ENCODE measurements at regions not wholly inside any gene's neighbourhood (a gene's known extent, or its start where the extent isn't known, plus 50 kb on each side); places are given as distances from the start of the nearest gene placed in this dataset.

DNA sequence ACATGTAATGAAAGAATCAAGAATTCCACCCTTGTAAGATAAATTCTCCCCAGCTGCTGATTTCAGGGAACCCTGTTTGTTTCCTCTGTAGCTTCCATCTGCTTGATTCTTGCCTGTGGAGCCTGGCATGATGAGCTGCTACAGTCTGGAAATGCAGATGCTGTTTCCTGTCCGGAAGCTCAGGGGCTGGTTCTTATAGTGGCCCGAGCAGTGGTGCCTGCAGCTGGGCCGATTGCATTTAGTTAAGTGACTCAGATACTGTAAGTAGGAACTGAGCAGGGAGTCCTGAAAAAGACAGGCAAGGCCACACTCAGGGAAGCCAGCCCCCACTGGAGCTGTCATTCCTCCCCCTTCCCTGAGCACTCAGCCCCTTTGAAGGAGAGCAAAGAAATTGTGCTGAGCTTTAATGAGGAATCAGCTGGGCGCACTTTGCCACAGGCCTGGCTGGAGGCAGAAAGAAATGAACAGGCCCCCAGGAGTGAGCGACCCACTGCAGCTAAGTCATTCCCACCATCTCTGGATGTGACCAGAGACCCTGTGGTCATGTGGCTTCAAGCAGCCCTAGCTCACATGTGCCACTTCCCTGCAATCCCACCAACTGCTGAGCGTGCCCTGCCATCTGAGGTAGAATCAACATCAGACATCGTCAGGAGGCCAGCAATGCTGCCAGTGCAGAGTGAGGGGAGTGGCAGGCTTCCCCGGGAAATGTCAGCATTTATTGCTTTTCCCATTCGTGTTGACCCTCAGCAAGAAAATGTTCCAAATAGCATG is 206.0 kb upstream of the WWC1 start:
- TF ChIP-seq POLR2A (IDR thresholded peaks at IDR 0.05): no peak
- TF ChIP-seq, protein P1, sequence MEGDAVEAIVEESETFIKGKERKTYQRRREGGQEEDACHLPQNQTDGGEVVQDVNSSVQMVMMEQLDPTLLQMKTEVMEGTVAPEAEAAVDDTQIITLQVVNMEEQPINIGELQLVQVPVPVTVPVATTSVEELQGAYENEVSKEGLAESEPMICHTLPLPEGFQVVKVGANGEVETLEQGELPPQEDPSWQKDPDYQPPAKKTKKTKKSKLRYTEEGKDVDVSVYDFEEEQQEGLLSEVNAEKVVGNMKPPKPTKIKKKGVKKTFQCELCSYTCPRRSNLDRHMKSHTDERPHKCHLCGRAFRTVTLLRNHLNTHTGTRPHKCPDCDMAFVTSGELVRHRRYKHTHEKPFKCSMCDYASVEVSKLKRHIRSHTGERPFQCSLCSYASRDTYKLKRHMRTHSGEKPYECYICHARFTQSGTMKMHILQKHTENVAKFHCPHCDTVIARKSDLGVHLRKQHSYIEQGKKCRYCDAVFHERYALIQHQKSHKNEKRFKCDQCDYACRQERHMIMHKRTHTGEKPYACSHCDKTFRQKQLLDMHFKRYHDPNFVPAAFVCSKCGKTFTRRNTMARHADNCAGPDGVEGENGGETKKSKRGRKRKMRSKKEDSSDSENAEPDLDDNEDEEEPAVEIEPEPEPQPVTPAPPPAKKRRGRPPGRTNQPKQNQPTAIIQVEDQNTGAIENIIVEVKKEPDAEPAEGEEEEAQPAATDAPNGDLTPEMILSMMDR (IDR thresholded peaks at IDR 0.05 in 8 of 11, conservative IDR thresholded peaks at IDR 0.05 in 3 of 11): no peak
- TF ChIP-seq POLR2AphosphoS5 (IDR thresholded peaks at IDR 0.05): no peak
- DNase-seq: no peak
- Histone ChIP-seq H3K4me1 (no peaks in the 10 kb centered on the region), H3K36me3 (no peaks in the 10 kb centered on the region), H3K27me3 (replicated peaks in 1 of 7) (peaks cover 0 to 24% (median 0%) of the 10 kb centered on the region in 7 donors), H3K27ac (no peak overlapping the region), H3K9me3 (peaks cover 0 to 10% (median 0%) of the 10 kb centered on the region in 8 donors), H3K4me3 (no peak overlapping the region)
- intact Hi-C loops (cut with DNase I; ENCODE audit: low total_unique reads): no loop called here
- 47 to 67% (median 61%) methylated on average over 9 of the region's 9 CpGs for WGBS, 5 donors

DNA sequence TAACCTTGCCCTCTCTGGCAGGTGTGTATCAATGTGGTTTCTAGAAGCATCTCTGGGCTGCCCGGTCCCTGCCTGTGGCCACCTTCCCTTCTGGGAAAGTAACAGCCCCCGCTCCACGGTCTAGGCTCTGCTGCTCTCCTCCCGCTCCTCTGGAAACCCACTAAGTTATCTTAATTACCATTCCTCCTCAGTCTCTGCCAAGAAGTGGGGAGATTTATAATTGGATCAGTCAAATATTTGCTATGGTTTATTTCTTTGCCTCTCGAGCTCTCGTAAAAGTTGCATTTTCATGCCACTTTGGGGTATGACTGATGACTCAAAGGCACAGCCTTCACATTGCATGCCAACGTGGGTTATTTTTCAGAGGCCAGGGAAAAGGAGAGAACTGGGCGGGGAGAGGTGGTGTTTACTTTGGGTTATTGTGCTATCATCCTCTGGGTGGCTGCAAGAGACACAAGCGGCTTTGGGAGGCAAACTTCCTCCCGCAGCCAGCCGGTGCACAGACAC is 205.3 kb upstream of the WWC1 start:
- intact Hi-C loops (cut with DNase I; ENCODE audit: low total_unique reads): no loop called here
- 44 to 73% (median 53%) methylated on average over 11 of the region's 11 CpGs for WGBS, 5 donors
- H3K36me3 ChIP-seq: no peaks in the 10 kb centered on the region
- no peaks in the 10 kb centered on the region for H3K4me1 ChIP-seq
- TF ChIP-seq POLR2A (IDR thresholded peaks at IDR 0.05): no peak
- TF ChIP-seq POLR2AphosphoS5 (IDR thresholded peaks at IDR 0.05): no peak
- TF ChIP-seq, protein P1 (IDR thresholded peaks at IDR 0.05 in 8 of 11, conservative IDR thresholded peaks at IDR 0.05 in 3 of 11): no peak
- peaks cover 0 to 10% (median 0%) of the 10 kb centered on the region in 8 donors for H3K9me3 ChIP-seq
- no peak overlapping the region for H3K27ac ChIP-seq
- no peak for DNase-seq
- no peak overlapping the region for H3K4me3 ChIP-seq
- peaks cover 0 to 24% (median 0%) of the 10 kb centered on the region in 7 donors for H3K27me3 ChIP-seq (replicated peaks in 1 of 7)

DNA sequence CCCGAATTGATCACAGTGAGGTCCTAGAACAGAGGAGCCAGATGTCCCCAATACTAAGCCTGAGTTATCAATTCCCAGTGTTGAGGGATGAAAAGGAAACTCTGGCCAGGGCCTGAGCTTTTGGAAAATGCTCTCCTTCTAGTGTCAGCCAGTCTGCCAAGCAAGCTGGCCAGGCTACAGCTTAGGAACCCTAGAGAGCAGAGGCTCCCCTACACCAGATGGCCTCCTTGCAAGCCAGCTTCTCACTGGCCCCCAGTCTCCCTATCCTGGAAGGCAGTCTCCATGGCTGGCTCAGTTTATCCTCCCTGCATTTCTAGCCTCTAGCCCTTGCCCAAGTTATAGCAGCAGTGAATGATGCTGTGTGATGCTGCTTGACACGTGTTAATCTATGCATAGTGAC is 204.7 kb upstream of the WWC1 start:
- Histone ChIP-seq H3K9me3 (peaks cover 0 to 10% (median 0%) of the 10 kb centered on the region in 8 donors), H3K4me1 (no peaks in the 10 kb centered on the region), H3K36me3 (no peaks in the 10 kb centered on the region), H3K4me3 (no peak overlapping the region), H3K27me3 (replicated peaks in 1 of 7) (peaks cover 0 to 24% (median 0%) of the 10 kb centered on the region in 7 donors), H3K27ac (no peak overlapping the region)
- TF ChIP-seq, protein P1 (IDR thresholded peaks at IDR 0.05 in 8 of 11, conservative IDR thresholded peaks at IDR 0.05 in 3 of 11): no peak
- 66 to 84% (median 73%) methylated on average over 2 of the region's 2 CpGs for WGBS, 5 donors
- DNase-seq: no peak
- intact Hi-C loops (cut with DNase I; ENCODE audit: low total_unique reads): no loop called here

DNA sequence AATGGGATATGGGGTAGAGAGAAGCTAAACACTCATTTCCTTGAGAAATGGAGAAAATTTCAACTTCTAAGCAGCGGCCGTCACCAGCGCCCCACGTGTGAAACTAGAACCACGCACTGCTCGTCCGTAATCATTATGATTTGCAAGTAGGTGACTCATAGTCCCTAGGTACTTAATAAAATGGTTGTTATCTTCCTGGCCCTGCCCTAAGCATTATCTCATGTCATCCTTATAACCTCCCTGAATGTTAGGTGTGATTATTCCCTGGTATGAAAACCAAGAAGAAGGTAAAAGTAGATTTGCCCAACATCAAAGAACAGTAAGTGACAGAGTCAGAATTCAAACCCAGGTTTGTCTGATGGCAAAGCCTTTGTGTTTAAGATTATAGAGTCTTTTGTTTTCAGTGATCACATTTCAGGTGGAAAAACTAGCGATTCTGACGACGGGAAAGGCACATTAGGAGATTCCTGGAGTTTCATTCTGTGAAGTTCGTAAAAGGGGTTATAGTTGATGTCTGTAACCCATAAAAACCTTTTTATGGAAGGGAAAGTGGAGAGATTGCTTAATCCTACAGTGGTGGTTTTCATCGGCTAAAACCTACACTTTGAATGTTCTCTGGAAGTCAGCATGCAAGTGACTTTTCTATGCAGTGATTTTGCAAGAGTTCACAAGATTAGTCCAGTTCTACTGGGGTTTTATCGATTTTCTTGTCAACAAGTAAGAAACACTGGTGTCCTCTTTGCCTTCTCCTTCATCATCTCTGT is 202.9 kb upstream of the WWC1 start:
- intact Hi-C loops (cut with DNase I; ENCODE audit: low total_unique reads): no loop called here
- TF ChIP-seq POLR2AphosphoS5 (IDR thresholded peaks at IDR 0.05) (no peak), POLR2A (IDR thresholded peaks at IDR 0.05) (no peak)
- TF ChIP-seq, protein P1 (IDR thresholded peaks at IDR 0.05 in 8 of 11, conservative IDR thresholded peaks at IDR 0.05 in 3 of 11): no peak
- H3K36me3 ChIP-seq: no peaks in the 10 kb centered on the region
- H3K27me3 ChIP-seq (replicated peaks in 1 of 7): peaks cover 0 to 24% (median 0%) of the 10 kb centered on the region in 7 donors
- H3K9me3 ChIP-seq: peaks cover 0 to 5% (median 0%) of the 10 kb centered on the region in 8 donors
- no peaks in the 10 kb centered on the region for H3K4me1 ChIP-seq
- no peak overlapping the region for H3K4me3 ChIP-seq
- no peak for DNase-seq
- 79 to 87% (median 85%) methylated on average over 13 of the region's 13 CpGs for WGBS, 5 donors
- H3K27ac ChIP-seq: no peak overlapping the region
